ENCODE measurements at regions not wholly inside any gene's neighbourhood (a gene's known extent, or its start where the extent isn't known, plus 50 kb on each side); places are given as distances from the start of the nearest gene placed in this dataset.

GRCh38 chr6:145309842-145310535 lies 425.3 kb downstream of the EPM2A start:
- H3K9me3 Mint-ChIP-seq = peaks cover 7% of the 10 kb centered on the region
- no peak for ATAC-seq
- H3K27me3 Mint-ChIP-seq = no peaks in the 10 kb centered on the region

GRCh38 chr6:145312481-145312880 lies 422.8 kb downstream of the EPM2A start:
- no peak for ATAC-seq
- Mint-ChIP-seq H3K4me3 (no peak overlapping the region), H3K4me1 (ENCODE audit: low read depth in 2 of 2) (no peaks in the 10 kb centered on the region), H3K36me3 (no peaks in the 10 kb centered on the region), H3K9me3 (peaks cover 10% of the 10 kb centered on the region), H3K27me3 (no peaks in the 10 kb centered on the region), H3K27ac (no peak overlapping the region)
- DNase-seq (ENCODE audit: low spot score) = no peak

More at GRCh38 chr6:145309842-145310535, 425.3 kb downstream of the EPM2A start:
- no peaks in the 10 kb centered on the region for H3K4me1 Mint-ChIP-seq (ENCODE audit: low read depth in 2 of 2)
- no peak overlapping the region for H3K4me3 Mint-ChIP-seq
- H3K36me3 Mint-ChIP-seq = no peaks in the 10 kb centered on the region
- no peak for DNase-seq (ENCODE audit: low spot score)
- H3K27ac Mint-ChIP-seq = no peak overlapping the region

DNA sequence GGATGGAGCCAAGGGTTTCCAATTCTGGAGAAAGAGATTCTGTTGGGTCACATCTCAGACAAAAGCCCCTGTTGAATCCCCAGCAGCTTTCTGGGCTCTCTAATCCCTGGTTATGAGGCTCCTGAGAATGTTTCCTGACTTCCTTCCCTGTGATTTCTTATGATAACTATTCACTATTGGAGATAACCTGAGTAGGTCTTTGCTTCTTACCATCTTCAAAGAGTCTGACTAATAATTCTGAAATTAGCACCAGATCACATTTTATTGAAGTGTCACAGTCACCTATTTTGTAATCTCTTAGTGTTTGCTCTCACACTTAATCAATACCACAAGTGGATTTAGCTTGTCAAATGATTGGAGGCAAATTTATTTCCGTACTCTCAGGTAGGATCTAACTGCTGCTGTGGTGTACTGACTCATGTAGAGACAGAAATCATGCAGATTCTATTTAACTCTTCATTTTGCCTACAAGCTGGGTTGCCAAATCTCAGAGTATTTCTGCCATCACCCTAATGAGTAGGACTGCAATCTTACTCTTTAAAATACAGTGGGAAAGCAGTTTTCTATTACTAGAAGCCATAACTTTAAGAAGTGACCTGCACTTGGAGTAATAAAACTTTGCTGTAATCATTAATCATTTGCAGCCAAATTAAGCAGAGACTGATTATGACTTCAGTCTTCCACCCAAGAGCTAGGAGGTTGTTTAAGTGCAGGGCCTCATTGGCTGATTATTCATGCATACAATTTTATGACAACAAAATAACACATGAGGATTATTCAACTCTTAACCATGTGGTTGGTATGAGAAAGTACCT lies 422.1 kb downstream of the EPM2A start:
- peaks cover 16% of the 10 kb centered on the region for H3K9me3 Mint-ChIP-seq
- no peaks in the 10 kb centered on the region for H3K4me1 Mint-ChIP-seq (ENCODE audit: low read depth in 2 of 2)
- ATAC-seq (no peak), DNase-seq (ENCODE audit: low spot score) (no peak)
- no peak overlapping the region for H3K4me3 Mint-ChIP-seq
- H3K27me3 Mint-ChIP-seq = no peaks in the 10 kb centered on the region
- no peak overlapping the region for H3K27ac Mint-ChIP-seq
- H3K36me3 Mint-ChIP-seq = no peaks in the 10 kb centered on the region

DNA sequence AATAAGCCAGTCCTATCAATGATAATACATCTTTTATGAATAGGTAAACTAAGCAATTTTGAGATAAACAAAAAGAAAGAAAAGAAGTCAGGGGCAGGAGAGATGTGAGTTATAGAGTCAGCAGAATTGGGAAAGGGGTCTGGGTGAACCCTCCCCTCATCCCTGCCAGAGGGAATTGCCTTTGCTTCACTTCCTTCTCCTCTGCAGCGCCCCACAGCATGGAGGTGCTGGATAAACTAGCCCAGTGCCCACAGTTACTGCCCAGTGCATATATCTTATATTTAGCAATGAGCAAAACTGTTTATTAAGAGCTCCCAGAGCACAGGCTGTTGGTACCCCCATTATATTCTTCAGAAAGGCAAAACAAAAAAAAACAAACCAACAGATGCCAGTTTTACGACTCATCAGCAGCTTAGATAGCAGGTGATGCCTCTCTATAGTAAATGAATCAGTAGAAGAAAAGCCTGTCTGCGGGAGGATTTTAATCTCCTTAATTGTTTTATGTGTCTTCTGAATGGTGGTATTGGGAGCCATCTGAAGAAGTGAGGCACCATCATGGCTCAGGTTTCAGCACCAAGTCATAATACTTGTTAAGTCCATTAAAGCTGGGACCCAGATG lies 419.2 kb downstream of the EPM2A start:
- Mint-ChIP-seq H3K27me3 (peaks cover 0 to 8% of the 10 kb centered on the region in 2 donors), H3K4me1 (ENCODE audit: low read depth in 2 of 2) (no peaks in the 10 kb centered on the region), H3K4me3 (no peak overlapping the region), H3K36me3 (no peaks in the 10 kb centered on the region), H3K9me3 (peaks cover 20% of the 10 kb centered on the region), H3K27ac (no peak overlapping the region)
- DNase-seq (ENCODE audit: low spot score) = no peak
- ATAC-seq = no peak

- H3K27ac Mint-ChIP-seq = no peak overlapping the region
- no peak for ATAC-seq
Observed at GRCh38 chr6:145318952-145319351, 416.4 kb downstream of the EPM2A start.

GRCh38 chr6:145319605-145320004 lies 415.7 kb downstream of the EPM2A start:
- H3K27me3 Mint-ChIP-seq = peaks cover 0 to 8% of the 10 kb centered on the region in 2 donors
- peaks cover 16% of the 10 kb centered on the region for H3K9me3 Mint-ChIP-seq
- H3K4me1 Mint-ChIP-seq (ENCODE audit: low read depth in 2 of 2) = no peaks in the 10 kb centered on the region
- H3K27ac Mint-ChIP-seq = no peak overlapping the region
- H3K36me3 Mint-ChIP-seq = no peaks in the 10 kb centered on the region
- no peak for DNase-seq (ENCODE audit: low spot score)
- ATAC-seq = no peak
- H3K4me3 Mint-ChIP-seq = no peak overlapping the region

More at GRCh38 chr6:145318952-145319351, 416.4 kb downstream of the EPM2A start:
- Mint-ChIP-seq H3K4me1 (ENCODE audit: low read depth in 2 of 2) (no peaks in the 10 kb centered on the region), H3K4me3 (no peak overlapping the region), H3K9me3 (peaks cover 16% of the 10 kb centered on the region), H3K36me3 (no peaks in the 10 kb centered on the region), H3K27me3 (peaks cover 0 to 8% of the 10 kb centered on the region in 2 donors)
- no peak for DNase-seq (ENCODE audit: low spot score)

DNA sequence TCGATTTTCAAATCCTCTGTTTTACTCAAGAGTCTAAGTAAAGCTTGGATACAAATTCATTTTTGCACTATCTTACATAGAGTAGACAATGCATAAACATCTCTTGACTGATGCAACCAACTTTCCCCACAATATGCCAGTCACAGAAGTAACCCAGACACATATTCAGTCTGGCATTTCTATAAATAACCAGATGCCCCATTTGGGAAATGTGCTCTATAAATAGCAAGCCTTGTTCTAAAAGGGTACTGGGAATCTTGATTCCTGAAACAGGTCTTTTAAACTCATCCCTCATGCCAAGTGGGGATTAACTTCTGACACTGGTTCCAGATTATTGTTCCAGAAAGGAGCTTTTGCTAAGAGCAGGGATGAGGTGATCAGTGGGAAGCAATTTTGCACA lies 411.7 kb downstream of the EPM2A start:
- no peak for ATAC-seq
- peaks cover 0 to 7% of the 10 kb centered on the region in 2 donors for H3K27me3 Mint-ChIP-seq
- H3K4me1 Mint-ChIP-seq (ENCODE audit: low read depth in 2 of 2) = no peaks in the 10 kb centered on the region
- peaks cover 9% of the 10 kb centered on the region for H3K9me3 Mint-ChIP-seq
- H3K4me3 Mint-ChIP-seq = no peak overlapping the region
- no peak for DNase-seq (ENCODE audit: low spot score)
- no peak overlapping the region for H3K27ac Mint-ChIP-seq
- H3K36me3 Mint-ChIP-seq = no peaks in the 10 kb centered on the region

DNA sequence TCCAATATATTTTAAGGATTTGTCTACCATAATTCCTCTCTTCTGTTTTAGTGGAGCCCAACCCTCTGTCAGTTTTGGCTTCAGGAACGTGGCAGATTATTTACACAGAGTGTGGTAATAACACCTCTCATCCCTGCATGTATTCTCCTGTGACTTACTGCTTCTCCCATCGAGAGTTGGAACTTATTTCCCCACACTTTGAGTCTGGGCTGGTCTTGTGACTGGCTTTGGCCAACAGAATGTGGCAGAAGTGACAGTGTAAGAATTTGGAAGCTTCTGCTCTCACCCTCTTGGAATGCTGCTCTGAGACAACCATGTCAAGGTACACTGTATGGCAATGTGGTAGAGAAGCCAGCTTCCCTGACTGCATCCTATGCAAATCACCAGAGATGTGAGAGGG lies 407.7 kb downstream of the EPM2A start:
- ATAC-seq (no peak), DNase-seq (ENCODE audit: low spot score) (no peak)
- H3K27ac Mint-ChIP-seq = no peak overlapping the region
- no peaks in the 10 kb centered on the region for H3K36me3 Mint-ChIP-seq
- H3K4me3 Mint-ChIP-seq = no peak overlapping the region
- H3K27me3 Mint-ChIP-seq = no peaks in the 10 kb centered on the region
- H3K4me1 Mint-ChIP-seq (ENCODE audit: low read depth in 2 of 2) = no peaks in the 10 kb centered on the region
- H3K9me3 Mint-ChIP-seq = peaks cover 6% of the 10 kb centered on the region

GRCh38 chr6:145329257-145329656 lies 406.1 kb downstream of the EPM2A start:
- no peak for DNase-seq (ENCODE audit: low spot score)
- H3K4me1 Mint-ChIP-seq (ENCODE audit: low read depth in 2 of 2) = no peaks in the 10 kb centered on the region
- no peak overlapping the region for H3K27ac Mint-ChIP-seq
- no peak for ATAC-seq
- no peak overlapping the region for H3K4me3 Mint-ChIP-seq
- no peaks in the 10 kb centered on the region for H3K36me3 Mint-ChIP-seq
- H3K9me3 Mint-ChIP-seq = peaks cover 6% of the 10 kb centered on the region
- no peaks in the 10 kb centered on the region for H3K27me3 Mint-ChIP-seq

GRCh38 chr6:145331066-145331465 lies 404.3 kb downstream of the EPM2A start:
- Mint-ChIP-seq H3K36me3 (no peaks in the 10 kb centered on the region), H3K27me3 (no peaks in the 10 kb centered on the region), H3K4me3 (no peak overlapping the region), H3K4me1 (ENCODE audit: low read depth in 2 of 2) (no peaks in the 10 kb centered on the region), H3K9me3 (peaks cover 6% of the 10 kb centered on the region), H3K27ac (no peak overlapping the region)
- ATAC-seq = no peak
- no peak for DNase-seq (ENCODE audit: low spot score)

DNA sequence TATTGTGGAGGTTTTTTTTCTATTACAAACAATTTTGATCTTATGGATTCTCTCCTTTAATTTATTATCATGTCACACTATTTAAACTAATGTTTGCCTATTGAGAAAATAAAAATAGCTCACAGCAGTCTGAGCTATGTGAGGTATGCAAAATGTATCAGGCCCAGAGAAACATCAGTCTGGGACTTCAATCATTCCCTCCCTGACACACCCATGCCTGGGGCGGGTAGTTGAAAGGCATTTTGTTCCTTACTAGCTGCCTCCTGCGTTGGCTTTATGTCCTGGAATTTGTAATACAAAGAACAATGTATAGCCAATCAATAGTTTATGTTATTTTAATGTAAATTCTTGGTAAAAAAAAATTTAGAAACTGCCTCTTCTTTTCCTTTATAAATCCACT lies 403.3 kb downstream of the EPM2A start:
- H3K4me1 Mint-ChIP-seq (ENCODE audit: low read depth in 2 of 2) = no peaks in the 10 kb centered on the region
- H3K27me3 Mint-ChIP-seq = no peaks in the 10 kb centered on the region
- DNase-seq (ENCODE audit: low spot score) (no peak), ATAC-seq (no peak)
- H3K4me3 Mint-ChIP-seq = no peak overlapping the region
- H3K27ac Mint-ChIP-seq = no peak overlapping the region
- H3K9me3 Mint-ChIP-seq = peaks cover 6% of the 10 kb centered on the region
- no peaks in the 10 kb centered on the region for H3K36me3 Mint-ChIP-seq

GRCh38 chr6:145336119-145336518 lies 399.2 kb downstream of the EPM2A start:
- H3K27me3 Mint-ChIP-seq = no peaks in the 10 kb centered on the region
- DNase-seq (ENCODE audit: low spot score) (no peak), ATAC-seq (no peak)
- no peaks in the 10 kb centered on the region for H3K4me1 Mint-ChIP-seq (ENCODE audit: low read depth in 2 of 2)
- H3K27ac Mint-ChIP-seq = no peak overlapping the region
- H3K36me3 Mint-ChIP-seq = no peaks in the 10 kb centered on the region
- no peaks in the 10 kb centered on the region for H3K9me3 Mint-ChIP-seq
- no peak overlapping the region for H3K4me3 Mint-ChIP-seq

DNA sequence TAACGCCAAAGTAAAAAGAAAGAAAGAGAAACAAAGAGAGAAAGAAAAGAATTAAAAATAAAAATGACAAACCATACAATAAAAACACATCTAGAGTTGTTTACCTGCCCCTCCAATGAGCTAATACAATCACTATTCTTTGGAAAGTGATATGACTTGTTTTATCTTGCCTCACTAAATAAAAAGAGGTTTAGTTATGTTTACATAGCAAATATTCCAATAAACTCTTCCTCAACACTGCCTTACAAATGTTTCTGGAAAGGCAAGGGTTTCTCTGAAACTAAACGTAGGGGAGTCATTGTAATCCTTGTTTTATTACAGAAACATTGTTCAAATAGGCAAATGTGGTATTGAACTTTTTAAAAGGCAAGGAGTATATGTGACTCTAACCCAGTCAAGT lies 396.2 kb downstream of the EPM2A start:
- Mint-ChIP-seq H3K27ac (no peak overlapping the region), H3K9me3 (no peaks in the 10 kb centered on the region), H3K27me3 (no peaks in the 10 kb centered on the region), H3K4me1 (ENCODE audit: low read depth in 2 of 2) (no peaks in the 10 kb centered on the region), H3K36me3 (no peaks in the 10 kb centered on the region), H3K4me3 (no peak overlapping the region)
- ATAC-seq (no peak), DNase-seq (ENCODE audit: low spot score) (no peak)

GRCh38 chr6:145340256-145340655 lies 395.1 kb downstream of the EPM2A start:
- Mint-ChIP-seq H3K36me3 (no peaks in the 10 kb centered on the region), H3K4me1 (ENCODE audit: low read depth in 2 of 2) (no peaks in the 10 kb centered on the region), H3K4me3 (no peak overlapping the region), H3K27ac (no peak overlapping the region), H3K9me3 (no peaks in the 10 kb centered on the region), H3K27me3 (no peaks in the 10 kb centered on the region)
- no peak for ATAC-seq
- no peak for DNase-seq (ENCODE audit: low spot score)

All from natural killer cell treated with Interleukin-12 subunit alpha and Interleukin-12 subunit beta and Interleukin-15 and Interleukin-18, amount 100 ng/mL, for 72 hours (primary cell).